OCI-LY1 (cell line): ENCODE measurements at regions not wholly inside any gene's neighbourhood (a gene's known extent, or its start where the extent isn't known, plus 50 kb on each side); places are given as distances from the start of the nearest gene placed in this dataset.

Experiments
- CTCF ChIP-seq: fragments of 200-600 bp; sonication (generic), shearing (Covaris generic); IDR thresholded peaks from 2 replicates; pipeline ENCODE4 v1.5.1; 2017; ENCODE audit warnings: mild to moderate bottlenecking, antibody characterized with exemption, low read length, moderate library complexity, mixed read lengths
- EZH2 ChIP-seq: fragments of 200-600 bp; sonication (generic), shearing (Covaris generic); IDR thresholded peaks from 2 replicates; pipeline ENCODE4 v1.8.0; 2017; ENCODE audit warnings: borderline replicate concordance, mixed run types, mild to moderate bottlenecking, antibody characterized with exemption, low read length, moderate library complexity, mixed read lengths

- no peak for TF ChIP-seq CTCF
- no peak for TF ChIP-seq EZH2
Measured at GRCh38 chr11:15840966-15841365, 515.4 kb downstream of the SOX6 start.
